Breast epithelium (tissue), 4 donors: ENCODE measurements at regions not wholly inside any gene's neighbourhood (a gene's known extent, or its start where the extent isn't known, plus 50 kb on each side); places are given as distances from the start of the nearest gene placed in this dataset.

ENCODE experiments used
- DNase-seq, 2 donors: peaks; one replicate each; pipeline ENCODE4 v3.0.0-alpha.2; 2019; ENCODE audit warnings: low spot score in 2 of 2
- H3K27ac ChIP-seq, 2 donors: fragments of 200-600 bp; sonication (generic) in 1 of 2; one replicate each; pipeline ENCODE4 v1.5.1; 2016 to 2019; ENCODE audit warnings: mild to moderate bottlenecking in 1 of 2
- H3K27me3 ChIP-seq, 2 donors: fragments of 200-600 bp; sonication (generic) in 1 of 2; one replicate each; pipeline versions ENCODE4 v1.5.1 to v1.6.0; 2017 to 2019; ENCODE audit warnings: control low read depth in 1 of 2, mild to moderate bottlenecking in 1 of 2
- H3K36me3 ChIP-seq: fragments of 200-600 bp; one replicate; pipeline ENCODE4 v1.5.1; 2019
- H3K4me1 ChIP-seq, 2 donors: fragments of 200-600 bp; sonication (generic); one replicate each; pipeline ENCODE4 v1.5.1; 2016 to 2019; ENCODE audit warnings: control low read depth in 1 of 2
- H3K4me3 ChIP-seq, 3 donors: fragments of 200-600 bp; sonication (generic); 1 replicate in 2 of 3; 2 replicates in 1 of 3; pipeline ENCODE4 v1.5.1; 2016 to 2019; ENCODE audit warnings: mild to moderate bottlenecking in 3 of 3, moderate library complexity in 2 of 3
- H3K9me3 ChIP-seq, 2 donors: fragments of 200-600 bp; sonication (generic) in 1 of 2; one replicate each; pipeline ENCODE4 v1.5.1; 2016 to 2019; ENCODE audit warnings: control low read depth in 1 of 2
- POLR2A ChIP-seq: fragments of 450-650 bp; IDR thresholded peaks from one replicate; pipeline ENCODE4 v1.6.1; 2016; ENCODE audit warnings: antibody characterized with exemption, mild to moderate bottlenecking, moderate library complexity
- POLR2AphosphoS5 ChIP-seq, 3 donors: sonication (generic); formaldehyde crosslinking; IDR thresholded peaks; one replicate each; pipeline ENCODE4 v1.6.1; 2017; ENCODE audit warnings: antibody characterized with exemption in 3 of 3
- intact Hi-C: fragments of 100-400 bp; cut with DNase I; formaldehyde crosslinking; loops from one replicate; pipeline ENCODE4 v1.15.1; 2023; ENCODE audit warnings: low total_unique reads
- TF ChIP-seq, protein P1 (sequence below), 3 donors: fragments of 450-650 bp; IDR thresholded peaks; one replicate each; pipeline ENCODE4 v1.5.1; 2016 to 2017; ENCODE audit warnings: antibody characterized with exemption in 3 of 3, mild to moderate bottlenecking in 3 of 3, moderate library complexity in 3 of 3

DNA sequence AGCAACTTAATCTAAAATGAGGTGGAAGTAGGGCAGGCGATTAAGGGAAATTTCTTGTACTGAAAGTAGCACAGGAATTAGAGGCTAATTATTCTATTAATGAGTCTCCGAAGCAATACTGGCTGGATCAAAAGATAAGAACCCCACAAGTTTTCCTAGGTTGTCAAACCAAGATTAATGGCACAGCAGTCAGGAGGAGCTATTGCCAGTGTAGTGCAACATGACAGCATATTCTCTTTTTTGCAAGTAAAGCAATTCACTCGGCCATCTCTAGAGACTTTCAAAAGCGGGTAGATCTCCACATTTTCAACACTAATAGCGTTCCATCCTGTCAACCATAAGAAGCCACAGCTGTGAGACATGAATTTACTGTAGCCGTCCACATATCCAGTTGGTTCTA, 81.2 kb downstream of the CYB561 start:
- H3K27me3 ChIP-seq = no peaks in the 10 kb centered on the region
- H3K27ac ChIP-seq = no peak overlapping the region
- H3K4me1 ChIP-seq = no peaks in the 10 kb centered on the region
- H3K4me3 ChIP-seq = no peak overlapping the region
- TF ChIP-seq, protein P1, sequence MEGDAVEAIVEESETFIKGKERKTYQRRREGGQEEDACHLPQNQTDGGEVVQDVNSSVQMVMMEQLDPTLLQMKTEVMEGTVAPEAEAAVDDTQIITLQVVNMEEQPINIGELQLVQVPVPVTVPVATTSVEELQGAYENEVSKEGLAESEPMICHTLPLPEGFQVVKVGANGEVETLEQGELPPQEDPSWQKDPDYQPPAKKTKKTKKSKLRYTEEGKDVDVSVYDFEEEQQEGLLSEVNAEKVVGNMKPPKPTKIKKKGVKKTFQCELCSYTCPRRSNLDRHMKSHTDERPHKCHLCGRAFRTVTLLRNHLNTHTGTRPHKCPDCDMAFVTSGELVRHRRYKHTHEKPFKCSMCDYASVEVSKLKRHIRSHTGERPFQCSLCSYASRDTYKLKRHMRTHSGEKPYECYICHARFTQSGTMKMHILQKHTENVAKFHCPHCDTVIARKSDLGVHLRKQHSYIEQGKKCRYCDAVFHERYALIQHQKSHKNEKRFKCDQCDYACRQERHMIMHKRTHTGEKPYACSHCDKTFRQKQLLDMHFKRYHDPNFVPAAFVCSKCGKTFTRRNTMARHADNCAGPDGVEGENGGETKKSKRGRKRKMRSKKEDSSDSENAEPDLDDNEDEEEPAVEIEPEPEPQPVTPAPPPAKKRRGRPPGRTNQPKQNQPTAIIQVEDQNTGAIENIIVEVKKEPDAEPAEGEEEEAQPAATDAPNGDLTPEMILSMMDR (IDR thresholded peaks at IDR 0.05) = no peak
- TF ChIP-seq POLR2AphosphoS5 (IDR thresholded peaks at IDR 0.05) = no peak
- H3K9me3 ChIP-seq = no peaks in the 10 kb centered on the region
- DNase-seq = no peak
- intact Hi-C loops = no loop called here
- no peaks in the 10 kb centered on the region for H3K36me3 ChIP-seq

- Histone ChIP-seq H3K9me3 (no peaks in the 10 kb centered on the region), H3K4me1 (no peaks in the 10 kb centered on the region), H3K4me3 (no peak overlapping the region), H3K27me3 (no peaks in the 10 kb centered on the region), H3K27ac (no peak overlapping the region), H3K36me3 (no peaks in the 10 kb centered on the region)
- intact Hi-C loops = no loop called here
- no peak for DNase-seq
- TF ChIP-seq, protein P1 (IDR thresholded peaks at IDR 0.05) = no peak
- TF ChIP-seq POLR2AphosphoS5 (IDR thresholded peaks at IDR 0.05) (no peak), POLR2A (no peak)
Measured at GRCh38 chr17:63365366-63366240, 80.5 kb downstream of the CYB561 start.

DNA sequence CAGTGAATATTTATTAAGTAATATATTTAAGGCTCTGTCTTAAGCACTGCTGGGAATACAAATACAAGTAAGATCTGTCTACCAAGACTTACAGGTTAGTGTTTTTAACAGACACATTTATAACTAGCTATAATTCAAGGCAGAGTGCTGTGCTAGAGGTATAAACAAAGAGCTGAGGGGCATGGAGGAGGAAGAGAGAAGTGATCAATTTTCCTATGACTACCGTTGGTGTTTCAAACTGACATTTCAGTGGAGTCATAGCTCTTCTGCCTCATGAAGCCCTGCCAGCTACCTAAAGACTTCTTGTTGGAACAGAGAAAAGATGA, 79.9 kb downstream of the CYB561 start:
- Histone ChIP-seq H3K27ac (no peak overlapping the region), H3K27me3 (no peaks in the 10 kb centered on the region), H3K36me3 (no peaks in the 10 kb centered on the region), H3K4me1 (no peaks in the 10 kb centered on the region), H3K4me3 (no peak overlapping the region), H3K9me3 (no peaks in the 10 kb centered on the region)
- TF ChIP-seq POLR2A (no peak), POLR2AphosphoS5 (IDR thresholded peaks at IDR 0.05) (no peak)
- TF ChIP-seq, protein P1 (IDR thresholded peaks at IDR 0.05) = no peak
- DNase-seq = no peak
- intact Hi-C loops = no loop called here

GRCh38 chr17:63369233-63369632, 76.9 kb downstream of the CYB561 start:
- no peaks in the 10 kb centered on the region for H3K27me3 ChIP-seq
- H3K4me1 ChIP-seq = no peaks in the 10 kb centered on the region
- no peak overlapping the region for H3K4me3 ChIP-seq
- no peaks in the 10 kb centered on the region for H3K9me3 ChIP-seq
- H3K27ac ChIP-seq = no peak overlapping the region
- intact Hi-C loops = no loop called here
- no peak for DNase-seq
- H3K36me3 ChIP-seq = no peaks in the 10 kb centered on the region
- TF ChIP-seq, protein P1 (IDR thresholded peaks at IDR 0.05) = no peak
- TF ChIP-seq POLR2A (no peak), POLR2AphosphoS5 (IDR thresholded peaks at IDR 0.05) (no peak)

GRCh38 chr17:63370696-63371095, 75.4 kb downstream of the CYB561 start:
- Histone ChIP-seq H3K27ac (no peak overlapping the region), H3K9me3 (no peaks in the 10 kb centered on the region), H3K36me3 (no peaks in the 10 kb centered on the region), H3K4me1 (no peaks in the 10 kb centered on the region), H3K27me3 (no peaks in the 10 kb centered on the region), H3K4me3 (no peak overlapping the region)
- intact Hi-C loops = no loop called here
- DNase-seq = no peak
- TF ChIP-seq POLR2AphosphoS5 (IDR thresholded peaks at IDR 0.05) = no peak
- TF ChIP-seq, protein P1 (IDR thresholded peaks at IDR 0.05) = no peak
- TF ChIP-seq POLR2A = no peak
